ENCODE measurements at regions not wholly inside any gene's neighbourhood (a gene's known extent, or its start where the extent isn't known, plus 50 kb on each side); places are given as distances from the start of the nearest gene placed in this dataset.

DNA sequence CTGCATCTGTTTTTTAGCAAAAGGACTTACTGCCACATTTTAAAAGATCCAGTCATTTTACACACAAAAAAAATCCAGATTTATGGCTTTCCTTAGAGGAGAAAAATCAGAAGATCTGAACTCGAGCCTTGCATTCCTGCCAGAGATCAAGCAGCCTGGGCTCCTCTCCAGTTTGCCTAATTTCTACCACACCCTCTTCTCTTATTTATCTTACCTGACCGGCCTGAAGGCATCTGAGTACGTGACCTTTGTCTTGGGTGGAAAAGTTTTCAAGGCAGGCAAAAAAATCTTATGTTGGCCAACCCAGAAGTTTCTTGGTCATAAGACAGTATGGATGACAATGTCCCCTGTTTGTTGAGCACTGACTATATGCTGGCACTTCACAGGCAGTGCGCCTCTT is 60.3 kb downstream of the CHRD start:
- Histone ChIP-seq H3K27me3 (no peaks in the 10 kb centered on the region), H3K27ac (no peak overlapping the region), H3K4me1 (no peaks in the 10 kb centered on the region), H3K9me3 (no peaks in the 10 kb centered on the region), H3K4me3 (replicated peaks in 1 of 3) (no peak overlapping the region), H3K36me3 (no peaks in the 10 kb centered on the region)
- intact Hi-C loops (cut with DNase I): no loop called here
- TF ChIP-seq, protein P1, sequence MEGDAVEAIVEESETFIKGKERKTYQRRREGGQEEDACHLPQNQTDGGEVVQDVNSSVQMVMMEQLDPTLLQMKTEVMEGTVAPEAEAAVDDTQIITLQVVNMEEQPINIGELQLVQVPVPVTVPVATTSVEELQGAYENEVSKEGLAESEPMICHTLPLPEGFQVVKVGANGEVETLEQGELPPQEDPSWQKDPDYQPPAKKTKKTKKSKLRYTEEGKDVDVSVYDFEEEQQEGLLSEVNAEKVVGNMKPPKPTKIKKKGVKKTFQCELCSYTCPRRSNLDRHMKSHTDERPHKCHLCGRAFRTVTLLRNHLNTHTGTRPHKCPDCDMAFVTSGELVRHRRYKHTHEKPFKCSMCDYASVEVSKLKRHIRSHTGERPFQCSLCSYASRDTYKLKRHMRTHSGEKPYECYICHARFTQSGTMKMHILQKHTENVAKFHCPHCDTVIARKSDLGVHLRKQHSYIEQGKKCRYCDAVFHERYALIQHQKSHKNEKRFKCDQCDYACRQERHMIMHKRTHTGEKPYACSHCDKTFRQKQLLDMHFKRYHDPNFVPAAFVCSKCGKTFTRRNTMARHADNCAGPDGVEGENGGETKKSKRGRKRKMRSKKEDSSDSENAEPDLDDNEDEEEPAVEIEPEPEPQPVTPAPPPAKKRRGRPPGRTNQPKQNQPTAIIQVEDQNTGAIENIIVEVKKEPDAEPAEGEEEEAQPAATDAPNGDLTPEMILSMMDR (IDR thresholded peaks at IDR 0.05): no peak
- no peak for TF ChIP-seq POLR2A (IDR thresholded peaks at IDR 0.05)
- DNase-seq: no peak
- 53 to 59% methylated on average over 4 of the region's 4 CpGs for WGBS, 2 donors

DNA sequence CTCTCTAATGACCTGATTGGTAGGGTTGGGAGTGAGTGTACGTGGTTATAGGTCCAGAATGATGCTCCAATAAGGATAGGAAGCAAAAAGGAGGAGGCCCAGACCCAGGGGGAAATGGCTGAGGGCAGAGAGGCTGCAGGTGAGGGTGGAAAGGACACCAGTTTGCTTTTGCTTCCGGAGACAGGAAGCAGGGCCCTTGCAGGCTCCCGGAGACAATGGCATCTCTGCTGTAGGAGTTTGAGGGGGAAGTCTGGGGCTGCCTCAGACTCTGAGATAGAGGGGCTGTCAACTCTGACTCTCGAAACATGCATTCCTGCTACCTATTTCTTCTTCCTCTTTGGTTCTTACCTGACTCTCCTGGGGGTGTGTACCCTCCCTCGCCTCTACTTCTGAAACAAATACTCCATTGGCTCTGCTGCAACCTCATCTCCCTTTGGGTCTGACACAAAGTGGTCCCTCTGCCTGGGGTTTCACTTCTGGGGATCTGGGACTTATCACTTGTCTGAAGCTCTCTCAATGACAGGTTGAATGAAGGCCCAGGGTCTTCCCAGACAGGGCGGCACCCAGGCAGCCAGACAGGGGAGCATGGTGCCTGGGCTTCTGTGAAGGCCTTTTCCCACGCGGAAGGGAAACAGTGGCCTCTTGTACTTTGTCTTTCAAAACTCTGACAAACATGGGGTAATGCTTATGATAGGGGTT is 61.5 kb downstream of the CHRD start:
- H3K27me3 ChIP-seq: no peaks in the 10 kb centered on the region
- DNase-seq: no peak
- WGBS, 2 donors: 55 to 68% methylated on average over 8 of the region's 8 CpGs
- no peak overlapping the region for H3K27ac ChIP-seq
- intact Hi-C loops (cut with DNase I): no loop called here
- no peaks in the 10 kb centered on the region for H3K36me3 ChIP-seq
- no peaks in the 10 kb centered on the region for H3K9me3 ChIP-seq
- H3K4me1 ChIP-seq: no peaks in the 10 kb centered on the region
- TF ChIP-seq POLR2A (IDR thresholded peaks at IDR 0.05): no peak
- no peak overlapping the region for H3K4me3 ChIP-seq (replicated peaks in 1 of 3)

DNA sequence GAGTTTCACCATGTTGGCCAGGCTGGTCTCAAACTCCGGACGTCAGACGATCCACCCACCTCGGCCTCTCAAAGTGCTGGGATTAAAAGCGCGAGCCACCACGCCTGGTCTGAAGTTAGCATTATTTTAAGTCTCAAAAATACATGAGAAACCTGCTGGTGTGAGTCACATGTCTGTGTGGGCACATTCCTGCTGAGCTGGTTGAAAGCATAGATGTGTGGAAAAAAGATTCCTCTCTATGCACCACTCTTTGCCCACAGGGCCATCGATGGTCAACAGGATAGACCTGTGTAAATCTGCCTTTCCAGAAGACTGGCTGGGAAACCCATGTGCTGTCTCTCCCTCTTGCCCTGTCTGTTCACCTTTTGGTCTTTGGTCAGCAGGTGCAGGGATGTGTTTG is 63.5 kb downstream of the CHRD start:
- TF ChIP-seq, protein P1 (IDR thresholded peaks at IDR 0.05): no peak
- TF ChIP-seq POLR2A (IDR thresholded peaks at IDR 0.05): no peak
- no peak overlapping the region for H3K27ac ChIP-seq
- no peaks in the 10 kb centered on the region for H3K27me3 ChIP-seq
- WGBS, 2 donors: 76 to 83% methylated on average over 8 of the region's 8 CpGs
- no peak overlapping the region for H3K4me3 ChIP-seq (replicated peaks in 1 of 3)
- H3K9me3 ChIP-seq: no peaks in the 10 kb centered on the region
- DNase-seq: no peak
- H3K4me1 ChIP-seq: no peaks in the 10 kb centered on the region
- no peaks in the 10 kb centered on the region for H3K36me3 ChIP-seq
- intact Hi-C loops (cut with DNase I): no loop called here

DNA sequence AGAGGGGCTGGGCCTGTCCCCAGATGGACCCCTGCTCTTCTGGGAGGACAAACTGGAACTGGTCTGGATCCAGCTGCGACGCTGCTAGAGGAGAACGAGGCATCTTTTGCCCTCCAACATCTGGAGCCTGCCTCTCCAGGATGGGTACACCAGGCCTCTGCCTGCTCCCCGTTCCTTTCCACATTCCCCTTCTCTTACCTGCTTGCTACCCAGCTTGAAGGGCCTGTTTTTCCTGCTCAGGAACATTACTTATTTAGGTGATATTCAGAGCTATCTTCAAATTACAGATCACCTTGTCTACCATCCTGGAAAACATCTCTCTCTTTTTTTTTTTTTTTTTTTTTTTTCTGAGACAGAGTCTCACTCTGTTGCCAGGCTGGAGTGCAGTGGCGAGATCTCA is 64.0 kb downstream of the CHRD start:
- no peak for TF ChIP-seq POLR2A (IDR thresholded peaks at IDR 0.05)
- TF ChIP-seq, protein P1 (IDR thresholded peaks at IDR 0.05): no peak
- Histone ChIP-seq H3K4me3 (replicated peaks in 1 of 3) (no peak overlapping the region), H3K36me3 (no peaks in the 10 kb centered on the region), H3K27ac (no peak overlapping the region), H3K4me1 (no peaks in the 10 kb centered on the region), H3K9me3 (no peaks in the 10 kb centered on the region), H3K27me3 (no peaks in the 10 kb centered on the region)
- DNase-seq: no peak
- 87 to 93% methylated on average over 5 of the region's 5 CpGs for WGBS, 2 donors
- intact Hi-C loops (cut with DNase I): no loop called here

DNA sequence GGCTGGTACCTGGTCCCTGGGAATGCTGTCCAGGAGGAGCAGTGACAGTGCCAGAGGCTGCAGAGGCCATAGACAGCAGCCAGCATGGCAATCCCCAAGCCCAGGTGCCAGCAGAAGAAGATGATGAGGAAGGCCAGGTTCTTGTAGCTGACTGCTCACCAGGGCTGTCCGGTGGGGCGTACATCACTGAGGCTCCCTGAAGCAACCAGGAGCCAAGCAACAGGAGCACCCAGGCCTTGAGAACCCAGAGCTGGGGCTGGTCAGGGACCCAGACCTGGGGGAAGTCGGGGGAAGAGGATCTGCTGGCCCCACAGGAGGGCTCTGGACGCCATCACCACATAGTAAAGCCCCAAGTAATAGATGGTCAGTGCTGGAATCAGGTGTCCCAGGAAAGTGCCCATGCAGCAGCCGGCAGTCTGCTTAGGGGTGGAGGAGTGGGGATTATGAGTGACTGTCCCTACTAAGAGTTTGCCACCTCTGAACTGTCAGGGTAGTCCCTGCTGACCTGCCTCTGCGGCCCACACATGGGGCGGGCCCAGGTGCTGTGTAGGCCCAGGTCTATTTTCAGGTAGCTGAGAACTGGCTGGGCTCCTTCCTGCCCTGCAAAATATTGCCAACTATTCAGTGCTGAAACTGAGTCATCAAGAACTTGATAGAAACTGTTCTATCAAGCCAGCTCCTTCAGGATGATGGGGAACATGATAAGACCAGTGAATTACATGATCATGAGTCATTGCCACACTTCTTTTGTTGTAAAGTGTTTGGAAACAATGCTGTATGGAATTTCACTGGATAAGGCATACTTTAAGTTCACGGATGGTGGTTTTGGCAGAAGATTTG is 68.7 kb downstream of the CHRD start:
- 79 to 80% methylated on average over 4 to 8 of the region's 8 CpGs for WGBS, 2 donors
- no peak overlapping the region for H3K27ac ChIP-seq
- no peak for TF ChIP-seq POLR2A (IDR thresholded peaks at IDR 0.05)
- TF ChIP-seq, protein P1 (IDR thresholded peaks at IDR 0.05): no peak
- no peaks in the 10 kb centered on the region for H3K4me1 ChIP-seq
- H3K4me3 ChIP-seq (replicated peaks in 1 of 3): no peak overlapping the region
- no peaks in the 10 kb centered on the region for H3K9me3 ChIP-seq
- intact Hi-C loops (cut with DNase I): no loop called here
- H3K27me3 ChIP-seq: no peaks in the 10 kb centered on the region
- DNase-seq: no peak
- no peaks in the 10 kb centered on the region for H3K36me3 ChIP-seq

All from thyroid gland (tissue), 4 donors.